GM23338 (cell line): ENCODE measurements at regions not wholly inside any gene's neighbourhood (a gene's known extent, or its start where the extent isn't known, plus 50 kb on each side); places are given as distances from the start of the nearest gene placed in this dataset.

Experiments
- ATAC-seq: fragments of 200-7000 bp; cut with Tn5 transposase; 3 replicates; pipeline ENCODE4 v1.9.1; 2020
- DNase-seq: peaks from one replicate; pipeline ENCODE4 v3.0.0-alpha.2; 2015; ENCODE audit warnings: low spot score
- H2AFZ ChIP-seq: fragments of 200-600 bp; sonication (generic); 2 replicates; pipeline ENCODE4 v1.8.0; 2016; ENCODE audit warnings: antibody characterized with exemption, mild to moderate bottlenecking, moderate library complexity
- H3F3A ChIP-seq: fragments of 200-600 bp; sonication (generic); replicated peaks from 2 replicates; pipeline ENCODE4 v1.8.0; 2017; ENCODE audit warnings: antibody characterized with exemption, mixed run types, low read depth
- H3K27ac ChIP-seq: fragments of 200-600 bp; sonication (generic); 2 replicates; pipeline ENCODE4 v1.6.1; 2016; ENCODE audit warnings: low read depth
- H3K27me3 ChIP-seq: fragments of 200-600 bp; sonication (generic); 2 replicates; pipeline ENCODE4 v1.8.0; 2016; ENCODE audit warnings: mild to moderate bottlenecking, mixed run types, moderate library complexity; ENCODE audit not compliant: insufficient read depth
- H3K36me3 ChIP-seq: fragments of 200-600 bp; sonication (generic); 2 replicates; pipeline ENCODE4 v1.8.0; 2016; ENCODE audit warnings: mild to moderate bottlenecking; ENCODE audit not compliant: insufficient read depth
- H3K4me1 ChIP-seq: fragments of 200-600 bp; sonication (generic); 2 replicates; pipeline ENCODE4 v1.8.0; 2016; ENCODE audit warnings: mild to moderate bottlenecking, moderate library complexity; ENCODE audit not compliant: insufficient read depth
- H3K4me2 ChIP-seq: fragments of 200-600 bp; sonication (generic); 2 replicates; pipeline ENCODE4 v1.7.1; 2017; ENCODE audit warnings: mixed run types
- H3K4me3 ChIP-seq: fragments of 200-600 bp; sonication (generic); 2 replicates; pipeline ENCODE4 v1.6.1; 2016; ENCODE audit warnings: mixed run types
- H3K79me2 ChIP-seq: fragments of 200-600 bp; sonication (generic); replicated peaks from 2 replicates; pipeline ENCODE4 v1.8.0; 2017; ENCODE audit warnings: mild to moderate bottlenecking; ENCODE audit not compliant: insufficient read depth
- H3K9me2 ChIP-seq: fragments of 200-600 bp; sonication (generic); 2 replicates; pipeline ENCODE4 v1.8.0; 2017; ENCODE audit not compliant: insufficient read depth
- H4K20me1 ChIP-seq: fragments of 200-600 bp; sonication (generic); replicated peaks from 2 replicates; pipeline ENCODE4 v1.8.0; 2017; ENCODE audit warnings: mild to moderate bottlenecking; ENCODE audit not compliant: insufficient read depth
- H3K27ac Mint-ChIP-seq: 2 replicates; pipeline ENCODE4 v1.8.0; 2020; ENCODE audit warnings: inconsistent platforms, mild to moderate bottlenecking, moderate library complexity, mixed read lengths
- H3K27me3 Mint-ChIP-seq: 3 replicates; pipeline ENCODE4 v1.8.0; 2022; ENCODE audit warnings: low read depth, mild to moderate bottlenecking, moderate library complexity, mixed read lengths, inconsistent platforms; ENCODE audit not compliant: insufficient read depth, poor library complexity
- H3K36me3 Mint-ChIP-seq: 3 replicates; pipeline ENCODE4 v1.8.0; 2021; ENCODE audit warnings: low read depth, mild to moderate bottlenecking, inconsistent platforms, moderate library complexity, mixed read lengths
- H3K4me1 Mint-ChIP-seq: 3 replicates; pipeline ENCODE4 v1.8.0; 2020; ENCODE audit warnings: mild to moderate bottlenecking, inconsistent platforms, mixed read lengths
- H3K4me3 Mint-ChIP-seq: 3 replicates; pipeline ENCODE4 v1.8.0; 2021; ENCODE audit warnings: moderate library complexity, mild to moderate bottlenecking, inconsistent platforms, mixed read lengths
- H3K9me3 Mint-ChIP-seq: 3 replicates; pipeline ENCODE4 v1.8.0; 2020; ENCODE audit warnings: moderate library complexity, mild to moderate bottlenecking, inconsistent platforms, mixed read lengths
- EZH2 ChIP-seq: fragments of 200-600 bp; sonication (generic); IDR thresholded peaks from one replicate; pipeline ENCODE4 v1.8.0; 2017; ENCODE audit warnings: antibody characterized with exemption, mild to moderate bottlenecking, low read depth; ENCODE audit not compliant: unreplicated experiment
- EZH2phosphoT487 ChIP-seq: fragments of 200-600 bp; sonication (generic); IDR thresholded peaks from one replicate; pipeline ENCODE4 v1.8.1; 2018; ENCODE audit warnings: antibody characterized with exemption; ENCODE audit not compliant: unreplicated experiment
- JUNB ChIP-seq: IDR thresholded peaks from one replicate; pipeline ENCODE4 v1.6.1; 2016; ENCODE audit warnings: antibody characterized with exemption; ENCODE audit not compliant: unreplicated experiment
- NANOG ChIP-seq: IDR thresholded peaks from 2 replicates; pipeline ENCODE4 v1.6.1; 2016; ENCODE audit warnings: antibody characterized with exemption, borderline replicate concordance
- POLR2AphosphoS5 ChIP-seq: IDR thresholded peaks from 2 replicates; pipeline ENCODE4 v1.6.1; 2016; ENCODE audit warnings: antibody characterized with exemption, low read depth
- STAT1 ChIP-seq: IDR thresholded peaks from one replicate; pipeline ENCODE4 v1.6.1; 2016; ENCODE audit warnings: antibody characterized with exemption; ENCODE audit not compliant: unreplicated experiment
- ZNF114 ChIP-seq: fragments of 250-450 bp; sonication (Bioruptor Pico); IDR thresholded peaks from 2 replicates; pipeline ENCODE4 v1.5.0; 2020; ENCODE audit warnings: mild to moderate bottlenecking, moderate library complexity
- TF ChIP-seq, protein P1 (sequence below): fragments of 250-450 bp; sonication (Bioruptor Pico); IDR thresholded peaks from 2 replicates; pipeline ENCODE4 v1.5.0; 2020; ENCODE audit warnings: mild to moderate bottlenecking, moderate library complexity
- TF ChIP-seq, protein P2 (sequence below): IDR thresholded peaks from one replicate; pipeline ENCODE4 v1.6.1; 2018; ENCODE audit warnings: antibody characterized with exemption; ENCODE audit not compliant: unreplicated experiment
- TF ChIP-seq, protein P3 (sequence below): IDR thresholded peaks from 2 replicates; pipeline ENCODE4 v1.6.1; 2016; ENCODE audit warnings: antibody characterized with exemption

DNA sequence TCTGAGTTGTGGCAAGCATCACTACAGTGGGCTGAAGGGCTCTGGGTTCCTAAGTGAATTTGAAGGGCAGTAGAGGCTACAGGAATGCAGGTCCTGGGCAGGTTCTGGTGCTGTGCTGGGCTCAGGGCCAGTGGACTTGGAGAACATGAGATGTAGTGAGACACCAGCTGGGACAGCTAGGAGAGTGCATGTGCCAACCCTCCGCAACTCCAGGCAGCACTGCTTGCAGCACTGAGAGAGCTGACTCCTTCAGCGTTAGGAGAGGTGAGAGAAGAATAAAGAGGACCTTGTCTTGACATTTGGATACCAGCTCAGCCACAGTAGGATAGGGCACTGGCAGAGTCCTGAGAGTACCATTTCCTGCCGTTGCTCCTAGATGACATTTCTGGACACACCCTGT lies 739.9 kb upstream of the PRR20A start (continued):
- TF ChIP-seq, protein P1, sequence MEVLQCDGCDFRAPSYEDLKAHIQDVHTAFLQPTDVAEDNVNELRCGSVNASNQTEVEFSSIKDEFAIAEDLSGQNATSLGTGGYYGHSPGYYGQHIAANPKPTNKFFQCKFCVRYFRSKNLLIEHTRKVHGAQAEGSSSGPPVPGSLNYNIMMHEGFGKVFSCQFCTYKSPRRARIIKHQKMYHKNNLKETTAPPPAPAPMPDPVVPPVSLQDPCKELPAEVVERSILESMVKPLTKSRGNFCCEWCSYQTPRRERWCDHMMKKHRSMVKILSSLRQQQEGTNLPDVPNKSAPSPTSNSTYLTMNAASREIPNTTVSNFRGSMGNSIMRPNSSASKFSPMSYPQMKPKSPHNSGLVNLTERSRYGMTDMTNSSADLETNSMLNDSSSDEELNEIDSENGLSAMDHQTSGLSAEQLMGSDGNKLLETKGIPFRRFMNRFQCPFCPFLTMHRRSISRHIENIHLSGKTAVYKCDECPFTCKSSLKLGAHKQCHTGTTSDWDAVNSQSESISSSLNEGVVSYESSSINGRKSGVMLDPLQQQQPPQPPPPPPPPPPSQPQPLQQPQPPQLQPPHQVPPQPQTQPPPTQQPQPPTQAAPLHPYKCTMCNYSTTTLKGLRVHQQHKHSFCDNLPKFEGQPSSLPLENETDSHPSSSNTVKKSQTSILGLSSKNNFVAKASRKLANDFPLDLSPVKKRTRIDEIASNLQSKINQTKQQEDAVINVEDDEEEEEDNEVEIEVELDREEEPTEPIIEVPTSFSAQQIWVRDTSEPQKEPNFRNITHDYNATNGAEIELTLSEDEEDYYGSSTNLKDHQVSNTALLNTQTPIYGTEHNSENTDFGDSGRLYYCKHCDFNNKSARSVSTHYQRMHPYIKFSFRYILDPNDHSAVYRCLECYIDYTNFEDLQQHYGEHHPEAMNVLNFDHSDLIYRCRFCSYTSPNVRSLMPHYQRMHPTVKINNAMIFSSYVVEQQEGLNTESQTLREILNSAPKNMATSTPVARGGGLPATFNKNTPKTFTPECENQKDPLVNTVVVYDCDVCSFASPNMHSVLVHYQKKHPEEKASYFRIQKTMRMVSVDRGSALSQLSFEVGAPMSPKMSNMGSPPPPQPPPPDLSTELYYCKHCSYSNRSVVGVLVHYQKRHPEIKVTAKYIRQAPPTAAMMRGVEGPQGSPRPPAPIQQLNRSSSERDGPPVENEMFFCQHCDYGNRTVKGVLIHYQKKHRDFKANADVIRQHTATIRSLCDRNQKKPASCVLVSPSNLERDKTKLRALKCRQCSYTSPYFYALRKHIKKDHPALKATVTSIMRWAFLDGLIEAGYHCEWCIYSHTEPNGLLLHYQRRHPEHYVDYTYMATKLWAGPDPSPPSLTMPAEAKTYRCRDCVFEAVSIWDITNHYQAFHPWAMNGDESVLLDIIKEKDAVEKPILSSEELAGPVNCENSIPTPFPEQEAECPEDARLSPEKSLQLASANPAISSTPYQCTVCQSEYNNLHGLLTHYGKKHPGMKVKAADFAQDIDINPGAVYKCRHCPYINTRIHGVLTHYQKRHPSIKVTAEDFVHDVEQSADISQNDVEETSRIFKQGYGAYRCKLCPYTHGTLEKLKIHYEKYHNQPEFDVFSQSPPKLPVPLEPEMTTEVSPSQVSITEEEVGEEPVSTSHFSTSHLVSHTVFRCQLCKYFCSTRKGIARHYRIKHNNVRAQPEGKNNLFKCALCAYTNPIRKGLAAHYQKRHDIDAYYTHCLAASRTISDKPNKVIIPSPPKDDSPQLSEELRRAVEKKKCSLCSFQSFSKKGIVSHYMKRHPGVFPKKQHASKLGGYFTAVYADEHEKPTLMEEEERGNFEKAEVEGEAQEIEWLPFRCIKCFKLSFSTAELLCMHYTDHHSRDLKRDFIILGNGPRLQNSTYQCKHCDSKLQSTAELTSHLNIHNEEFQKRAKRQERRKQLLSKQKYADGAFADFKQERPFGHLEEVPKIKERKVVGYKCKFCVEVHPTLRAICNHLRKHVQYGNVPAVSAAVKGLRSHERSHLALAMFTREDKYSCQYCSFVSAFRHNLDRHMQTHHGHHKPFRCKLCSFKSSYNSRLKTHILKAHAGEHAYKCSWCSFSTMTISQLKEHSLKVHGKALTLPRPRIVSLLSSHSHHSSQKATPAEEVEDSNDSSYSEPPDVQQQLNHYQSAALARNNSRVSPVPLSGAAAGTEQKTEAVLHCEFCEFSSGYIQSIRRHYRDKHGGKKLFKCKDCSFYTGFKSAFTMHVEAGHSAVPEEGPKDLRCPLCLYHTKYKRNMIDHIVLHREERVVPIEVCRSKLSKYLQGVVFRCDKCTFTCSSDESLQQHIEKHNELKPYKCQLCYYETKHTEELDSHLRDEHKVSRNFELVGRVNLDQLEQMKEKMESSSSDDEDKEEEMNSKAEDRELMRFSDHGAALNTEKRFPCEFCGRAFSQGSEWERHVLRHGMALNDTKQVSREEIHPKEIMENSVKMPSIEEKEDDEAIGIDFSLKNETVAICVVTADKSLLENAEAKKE (CRISPR knock-in tag), result no peak

DNA sequence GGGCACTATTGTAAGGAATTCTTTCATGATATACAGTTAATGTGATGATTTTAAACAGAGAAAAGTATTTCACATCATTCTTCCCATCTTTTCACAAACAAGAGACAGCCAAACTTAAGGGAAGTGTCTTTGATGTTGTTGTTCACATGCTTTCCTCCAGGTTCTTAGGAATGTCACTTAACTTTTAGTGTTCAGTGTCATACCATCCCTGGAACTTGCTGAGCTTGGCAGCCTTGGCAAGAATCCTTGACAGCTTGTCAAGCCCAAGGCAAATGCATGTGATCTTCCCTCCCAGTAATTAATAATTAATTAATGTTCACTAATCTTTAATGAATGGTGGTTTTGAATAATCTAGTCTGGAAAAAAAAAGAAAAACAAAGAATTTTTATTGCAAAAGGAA lies 727.9 kb upstream of the PRR20A start:
- Histone ChIP-seq H3K79me2 (no peaks in the 10 kb centered on the region), H4K20me1 (no peaks in the 10 kb centered on the region), H3K27me3 (no peaks in the 10 kb centered on the region), H3F3A (no peaks in the 10 kb centered on the region), H3K4me1 (no peaks in the 10 kb centered on the region), H3K36me3 (no peaks in the 10 kb centered on the region), H3K4me3 (no peak overlapping the region), H2AFZ (no peak overlapping the region), H3K4me2 (no peak overlapping the region), H3K9me2 (no peaks in the 10 kb centered on the region), H3K27ac (no peak overlapping the region)
- ATAC-seq (no peak; the same call in 2 of the 3 replicates), DNase-seq (peak; percentile 50)
- Mint-ChIP-seq H3K36me3 (no peaks in the 10 kb centered on the region; the same call in 2 of the 3 replicates), H3K9me3 (no peaks in the 10 kb centered on the region), H3K27me3 (no peaks in the 10 kb centered on the region), H3K4me3 (no peak overlapping the region), H3K27ac (no peak overlapping the region), H3K4me1 (no peaks in the 10 kb centered on the region)
- TF ChIP-seq EZH2 (no peak), EZH2phosphoT487 (no peak), ZNF114 (no peak), JUNB (no peak), POLR2AphosphoS5 (no peak), NANOG (no peak), STAT1 (no peak)
- TF ChIP-seq, protein P2, sequence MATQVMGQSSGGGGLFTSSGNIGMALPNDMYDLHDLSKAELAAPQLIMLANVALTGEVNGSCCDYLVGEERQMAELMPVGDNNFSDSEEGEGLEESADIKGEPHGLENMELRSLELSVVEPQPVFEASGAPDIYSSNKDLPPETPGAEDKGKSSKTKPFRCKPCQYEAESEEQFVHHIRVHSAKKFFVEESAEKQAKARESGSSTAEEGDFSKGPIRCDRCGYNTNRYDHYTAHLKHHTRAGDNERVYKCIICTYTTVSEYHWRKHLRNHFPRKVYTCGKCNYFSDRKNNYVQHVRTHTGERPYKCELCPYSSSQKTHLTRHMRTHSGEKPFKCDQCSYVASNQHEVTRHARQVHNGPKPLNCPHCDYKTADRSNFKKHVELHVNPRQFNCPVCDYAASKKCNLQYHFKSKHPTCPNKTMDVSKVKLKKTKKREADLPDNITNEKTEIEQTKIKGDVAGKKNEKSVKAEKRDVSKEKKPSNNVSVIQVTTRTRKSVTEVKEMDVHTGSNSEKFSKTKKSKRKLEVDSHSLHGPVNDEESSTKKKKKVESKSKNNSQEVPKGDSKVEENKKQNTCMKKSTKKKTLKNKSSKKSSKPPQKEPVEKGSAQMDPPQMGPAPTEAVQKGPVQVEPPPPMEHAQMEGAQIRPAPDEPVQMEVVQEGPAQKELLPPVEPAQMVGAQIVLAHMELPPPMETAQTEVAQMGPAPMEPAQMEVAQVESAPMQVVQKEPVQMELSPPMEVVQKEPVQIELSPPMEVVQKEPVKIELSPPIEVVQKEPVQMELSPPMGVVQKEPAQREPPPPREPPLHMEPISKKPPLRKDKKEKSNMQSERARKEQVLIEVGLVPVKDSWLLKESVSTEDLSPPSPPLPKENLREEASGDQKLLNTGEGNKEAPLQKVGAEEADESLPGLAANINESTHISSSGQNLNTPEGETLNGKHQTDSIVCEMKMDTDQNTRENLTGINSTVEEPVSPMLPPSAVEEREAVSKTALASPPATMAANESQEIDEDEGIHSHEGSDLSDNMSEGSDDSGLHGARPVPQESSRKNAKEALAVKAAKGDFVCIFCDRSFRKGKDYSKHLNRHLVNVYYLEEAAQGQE, result no peak
- TF ChIP-seq, protein P3, sequence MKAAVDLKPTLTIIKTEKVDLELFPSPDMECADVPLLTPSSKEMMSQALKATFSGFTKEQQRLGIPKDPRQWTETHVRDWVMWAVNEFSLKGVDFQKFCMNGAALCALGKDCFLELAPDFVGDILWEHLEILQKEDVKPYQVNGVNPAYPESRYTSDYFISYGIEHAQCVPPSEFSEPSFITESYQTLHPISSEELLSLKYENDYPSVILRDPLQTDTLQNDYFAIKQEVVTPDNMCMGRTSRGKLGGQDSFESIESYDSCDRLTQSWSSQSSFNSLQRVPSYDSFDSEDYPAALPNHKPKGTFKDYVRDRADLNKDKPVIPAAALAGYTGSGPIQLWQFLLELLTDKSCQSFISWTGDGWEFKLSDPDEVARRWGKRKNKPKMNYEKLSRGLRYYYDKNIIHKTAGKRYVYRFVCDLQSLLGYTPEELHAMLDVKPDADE, result no peak
